Adrenal gland (tissue), 5 donors: ENCODE measurements at regions not wholly inside any gene's neighbourhood (a gene's known extent, or its start where the extent isn't known, plus 50 kb on each side); places are given as distances from the start of the nearest gene placed in this dataset.

Experiments
- POLR2A ChIP-seq, 2 donors: fragments of 450-650 bp; IDR thresholded peaks; one replicate each; pipeline ENCODE4 v1.6.1; 2017; ENCODE audit warnings: antibody characterized with exemption in 2 of 2, mild to moderate bottlenecking in 2 of 2, moderate library complexity in 1 of 2
- TF ChIP-seq, protein P1 (sequence below), 6 experiments: fragments of 450-650 bp in 4 of 6; fragments of 200-600 bp in 2 of 6; sonication (generic) in 1 of 6; IDR thresholded peaks; 1 replicate in 5 of 6; 2 replicates in 1 of 6; pipeline versions ENCODE4 v1.5.1 to v1.8.0; 2016 to 2021; ENCODE audit warnings: antibody characterized with exemption in 6 of 6, mild to moderate bottlenecking in 2 of 6, moderate library complexity in 1 of 6
- donor health status: DM: no; HTN: no; CAD: no.

DNA sequence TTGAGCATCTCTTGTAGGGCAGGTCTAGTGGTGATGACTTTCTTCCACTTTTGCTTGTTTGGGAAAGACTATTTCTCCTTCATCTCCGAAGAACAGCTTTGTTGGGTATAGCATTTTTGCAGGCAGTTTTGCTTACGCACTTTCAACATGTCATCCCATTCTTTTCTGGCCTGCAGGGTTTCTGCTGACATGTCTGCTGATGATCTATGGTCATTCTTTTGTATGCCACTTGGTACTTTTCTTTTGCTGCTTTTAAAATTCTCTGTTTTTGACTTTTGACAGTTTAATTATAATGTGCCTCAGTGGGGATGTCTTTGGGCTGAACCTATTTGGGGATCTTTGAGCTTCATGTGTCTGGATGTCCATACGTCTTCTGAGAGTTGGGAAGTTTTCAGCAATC, 78.2 kb downstream of the PTHLH start:
- TF ChIP-seq, protein P1, sequence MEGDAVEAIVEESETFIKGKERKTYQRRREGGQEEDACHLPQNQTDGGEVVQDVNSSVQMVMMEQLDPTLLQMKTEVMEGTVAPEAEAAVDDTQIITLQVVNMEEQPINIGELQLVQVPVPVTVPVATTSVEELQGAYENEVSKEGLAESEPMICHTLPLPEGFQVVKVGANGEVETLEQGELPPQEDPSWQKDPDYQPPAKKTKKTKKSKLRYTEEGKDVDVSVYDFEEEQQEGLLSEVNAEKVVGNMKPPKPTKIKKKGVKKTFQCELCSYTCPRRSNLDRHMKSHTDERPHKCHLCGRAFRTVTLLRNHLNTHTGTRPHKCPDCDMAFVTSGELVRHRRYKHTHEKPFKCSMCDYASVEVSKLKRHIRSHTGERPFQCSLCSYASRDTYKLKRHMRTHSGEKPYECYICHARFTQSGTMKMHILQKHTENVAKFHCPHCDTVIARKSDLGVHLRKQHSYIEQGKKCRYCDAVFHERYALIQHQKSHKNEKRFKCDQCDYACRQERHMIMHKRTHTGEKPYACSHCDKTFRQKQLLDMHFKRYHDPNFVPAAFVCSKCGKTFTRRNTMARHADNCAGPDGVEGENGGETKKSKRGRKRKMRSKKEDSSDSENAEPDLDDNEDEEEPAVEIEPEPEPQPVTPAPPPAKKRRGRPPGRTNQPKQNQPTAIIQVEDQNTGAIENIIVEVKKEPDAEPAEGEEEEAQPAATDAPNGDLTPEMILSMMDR (IDR thresholded peaks at IDR 0.05): no peak
- TF ChIP-seq POLR2A (IDR thresholded peaks at IDR 0.05): no peak
